ENCODE measurements at regions not wholly inside any gene's neighbourhood (a gene's known extent, or its start where the extent isn't known, plus 50 kb on each side); places are given as distances from the start of the nearest gene placed in this dataset.

- intact Hi-C loops (cut with DNase I), result no loop called here
- FAIRE-seq (no peak), DNase-seq (no peak)
- Histone ChIP-seq H3K9me3 (ENCODE audit: control insufficient read depth in 2 of 3, insufficient read depth in 1 of 3, low read length in 3 of 3) (no peaks in the 10 kb centered on the region), H3K36me3 (ENCODE audit: control insufficient read depth in 2 of 3, insufficient read depth in 3 of 3, low read length in 3 of 3) (no peaks in the 10 kb centered on the region), H3K27me3 (ENCODE audit: control insufficient read depth, insufficient read depth, low read length) (no peaks in the 10 kb centered on the region), H3K4me1 (ENCODE audit: control insufficient read depth in 2 of 3, insufficient read depth in 2 of 3, low read depth in 1 of 3, low read length in 3 of 3) (no peaks in the 10 kb centered on the region), H3K9ac (ENCODE audit: low read length in 3 of 3) (no peak overlapping the region), H3K27ac (ENCODE audit: low read depth in 2 of 2, low read length in 2 of 2) (no peak overlapping the region), H3K4me3 (ENCODE audit: low read length in 3 of 3) (no peak overlapping the region)
- TF ChIP-seq CTCF (IDR thresholded peaks at IDR 0.05; ENCODE audit: borderline replicate concordance, extremely low read depth, insufficient read depth), result no peak
Observed at GRCh38 chr2:194883711-194884110, 773.3 kb upstream of the SLC39A10 start.

GRCh38 chr2:194870974-194871535 lies 786.0 kb upstream of the SLC39A10 start:
- TF ChIP-seq CTCF (IDR thresholded peaks at IDR 0.05; ENCODE audit: borderline replicate concordance, extremely low read depth, insufficient read depth), result no peak
- Histone ChIP-seq H3K4me3 (ENCODE audit: low read length in 3 of 3) (no peak overlapping the region), H3K27me3 (ENCODE audit: control insufficient read depth, insufficient read depth, low read length) (no peaks in the 10 kb centered on the region), H3K4me1 (ENCODE audit: control insufficient read depth in 2 of 3, insufficient read depth in 2 of 3, low read depth in 1 of 3, low read length in 3 of 3) (no peaks in the 10 kb centered on the region), H3K36me3 (ENCODE audit: control insufficient read depth in 2 of 3, insufficient read depth in 3 of 3, low read length in 3 of 3) (no peaks in the 10 kb centered on the region), H3K9me3 (ENCODE audit: control insufficient read depth in 2 of 3, insufficient read depth in 1 of 3, low read length in 3 of 3) (no peaks in the 10 kb centered on the region), H3K27ac (ENCODE audit: low read depth in 2 of 2, low read length in 2 of 2) (no peak overlapping the region), H3K9ac (ENCODE audit: low read length in 3 of 3) (no peak overlapping the region)
- no peak for DNase-seq
- intact Hi-C loops (cut with DNase I), result no loop called here
- FAIRE-seq, result no peak

DNA sequence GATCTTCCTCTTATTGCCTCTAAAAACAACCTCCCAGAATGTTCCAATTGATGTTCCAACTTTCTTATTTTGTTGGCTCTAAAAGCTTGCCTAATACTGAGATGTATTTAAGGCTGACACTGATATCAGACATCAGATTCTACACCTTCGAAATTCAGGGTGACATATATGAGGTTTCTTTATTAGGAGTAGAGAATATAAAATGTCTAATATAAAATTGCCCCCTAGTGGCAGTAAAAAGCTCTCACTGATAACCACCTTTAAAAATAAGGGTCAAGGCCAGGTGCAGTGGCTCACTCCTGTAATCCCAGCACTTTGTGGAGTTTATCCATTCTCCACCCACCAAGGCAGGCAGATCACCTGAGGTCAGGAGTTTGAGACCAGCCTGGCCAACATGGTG lies 789.7 kb upstream of the SLC39A10 start:
- intact Hi-C loops (cut with DNase I), result no loop called here
- no peak for TF ChIP-seq CTCF (IDR thresholded peaks at IDR 0.05; ENCODE audit: borderline replicate concordance, extremely low read depth, insufficient read depth)
- H3K4me1 ChIP-seq (ENCODE audit: control insufficient read depth in 2 of 3, insufficient read depth in 2 of 3, low read depth in 1 of 3, low read length in 3 of 3), result no peaks in the 10 kb centered on the region
- H3K27ac ChIP-seq (ENCODE audit: low read depth in 2 of 2, low read length in 2 of 2), result no peak overlapping the region
- no peaks in the 10 kb centered on the region for H3K27me3 ChIP-seq (ENCODE audit: control insufficient read depth, insufficient read depth, low read length)
- H3K4me3 ChIP-seq (ENCODE audit: low read length in 3 of 3), result no peak overlapping the region
- no peak overlapping the region for H3K9ac ChIP-seq (ENCODE audit: low read length in 3 of 3)
- FAIRE-seq, result no peak
- no peaks in the 10 kb centered on the region for H3K36me3 ChIP-seq (ENCODE audit: control insufficient read depth in 2 of 3, insufficient read depth in 3 of 3, low read length in 3 of 3)
- peak in 1 of 5 donors; percentile 6 for DNase-seq
- H3K9me3 ChIP-seq (ENCODE audit: control insufficient read depth in 2 of 3, insufficient read depth in 1 of 3, low read length in 3 of 3), result no peaks in the 10 kb centered on the region

DNA sequence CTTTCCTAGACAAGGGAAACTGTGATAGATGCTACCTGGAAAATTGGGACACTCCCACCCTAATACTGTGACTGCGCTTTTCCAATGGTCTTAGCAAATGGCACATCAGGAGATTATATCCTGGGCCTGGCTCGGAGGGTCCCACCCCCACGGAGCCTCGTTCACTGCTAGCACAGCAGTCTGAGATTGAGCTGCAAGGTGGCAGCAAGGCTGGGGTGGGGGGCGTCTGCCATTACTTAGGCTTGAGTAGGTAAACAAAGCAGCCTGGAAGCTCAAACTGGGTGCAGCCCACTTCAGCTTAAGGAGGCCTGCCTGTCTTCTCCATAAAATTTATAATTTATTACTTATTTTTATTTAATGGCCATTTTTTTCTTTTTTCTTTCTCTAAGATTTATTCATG lies 802.1 kb upstream of the SLC39A10 start:
- no peak for FAIRE-seq
- Histone ChIP-seq H3K4me1 (ENCODE audit: control insufficient read depth in 2 of 3, insufficient read depth in 2 of 3, low read depth in 1 of 3, low read length in 3 of 3) (no peaks in the 10 kb centered on the region), H3K27me3 (ENCODE audit: control insufficient read depth, insufficient read depth, low read length) (no peaks in the 10 kb centered on the region), H3K36me3 (ENCODE audit: control insufficient read depth in 2 of 3, insufficient read depth in 3 of 3, low read length in 3 of 3) (no peaks in the 10 kb centered on the region), H3K27ac (ENCODE audit: low read depth in 2 of 2, low read length in 2 of 2) (no peak overlapping the region), H3K9ac (ENCODE audit: low read length in 3 of 3) (no peak overlapping the region), H3K4me3 (ENCODE audit: low read length in 3 of 3) (no peak overlapping the region), H3K9me3 (ENCODE audit: control insufficient read depth in 2 of 3, insufficient read depth in 1 of 3, low read length in 3 of 3) (no peaks in the 10 kb centered on the region)
- no peak for TF ChIP-seq CTCF (IDR thresholded peaks at IDR 0.05; ENCODE audit: borderline replicate concordance, extremely low read depth, insufficient read depth)
- peak in 1 of 5 donors; percentile 40 for DNase-seq
- intact Hi-C loops (cut with DNase I), result no loop called here
